H4 (cell line): ENCODE measurements at regions not wholly inside any gene's neighbourhood (a gene's known extent, or its start where the extent isn't known, plus 50 kb on each side); places are given as distances from the start of the nearest gene placed in this dataset.
A peak's percentile ranks its signal among the peaks of the same experiment; 100 is the strongest.
"Not testable (repeated sequence)": the region's sequence is repeated elsewhere in the genome, so short reads cannot be mapped to it uniquely, and the experiment has no call there.

ENCODE experiments used
- DNase-seq: peaks from one replicate; pipeline ENCODE4 v3.0.0-alpha.2; 2015; ENCODE audit warnings: low spot score

DNA sequence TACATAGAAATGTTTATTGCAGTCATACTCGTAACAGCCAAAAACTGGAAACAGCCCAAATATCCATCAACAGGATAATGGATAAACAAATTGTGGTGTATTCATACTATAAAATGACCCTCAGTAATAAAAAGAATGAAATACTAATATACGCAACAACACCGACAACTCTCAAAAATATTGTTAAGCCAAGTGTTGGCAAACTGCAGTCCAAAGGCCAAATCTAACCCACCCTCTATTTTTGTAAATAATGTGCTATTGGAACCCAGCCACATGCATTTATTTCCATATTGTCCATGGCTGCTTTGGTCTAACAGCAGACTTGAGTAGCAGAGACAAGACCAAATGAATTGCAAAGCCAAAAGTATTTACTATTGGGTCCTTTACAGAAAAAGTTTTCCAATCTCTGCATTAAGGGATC lies 151.0 kb downstream of the MREG start:
- DNase-seq: no peak

DNA sequence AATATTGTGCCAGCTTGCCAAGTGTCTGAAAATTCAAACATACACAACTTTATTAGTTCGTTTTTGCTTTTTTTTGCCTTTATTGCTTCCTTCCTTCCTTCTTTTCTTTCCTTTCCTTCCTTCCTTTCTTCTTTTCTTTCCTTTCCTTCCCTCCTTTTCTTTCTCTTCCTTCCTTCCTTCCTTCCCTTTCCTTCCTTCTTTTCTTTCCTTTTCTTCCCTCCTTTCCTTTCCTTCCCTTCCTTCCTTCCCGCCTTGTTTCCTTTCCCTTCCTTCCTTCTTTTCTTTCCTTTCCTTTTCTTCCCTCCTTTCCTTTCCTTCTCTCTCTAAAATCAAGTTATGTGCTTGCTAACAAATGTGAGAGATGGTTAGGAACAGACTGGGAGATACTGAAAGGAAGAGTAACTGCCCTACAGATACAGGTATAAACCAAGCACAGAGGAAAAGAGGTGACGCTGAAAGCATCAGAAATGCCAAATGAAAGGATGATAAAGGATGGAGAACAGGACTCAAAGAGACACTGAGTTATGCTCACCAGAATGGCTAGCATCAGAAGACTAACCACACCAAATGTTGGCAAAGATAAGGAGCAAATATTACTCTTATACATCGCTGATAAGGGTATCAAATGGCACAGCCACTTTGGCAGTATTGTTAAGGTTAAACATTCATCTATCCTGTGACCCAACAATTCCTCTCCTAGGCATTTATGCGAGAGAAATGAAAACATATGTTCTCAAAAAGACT lies 151.6 kb downstream of the MREG start:
- DNase-seq: no peak

DNA sequence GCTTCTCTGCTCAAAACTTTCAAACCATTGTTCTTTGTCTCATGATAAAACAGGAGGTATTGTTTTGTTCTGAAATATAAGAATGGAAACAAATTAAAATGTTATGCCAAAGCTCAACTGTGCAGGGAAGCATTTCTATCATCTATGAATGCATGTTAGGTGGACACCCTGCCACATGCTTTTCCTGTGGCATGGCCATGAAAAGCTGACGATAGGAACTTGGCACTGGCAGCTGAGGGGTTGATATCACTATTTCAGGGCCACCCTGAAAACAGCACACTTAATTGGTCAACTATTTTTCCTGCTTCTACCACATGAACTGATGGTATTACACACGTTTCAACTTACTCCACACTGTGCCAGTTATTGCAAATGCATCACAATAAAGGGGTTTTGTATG lies 157.3 kb downstream of the MREG start:
- DNase-seq: no peak

DNA sequence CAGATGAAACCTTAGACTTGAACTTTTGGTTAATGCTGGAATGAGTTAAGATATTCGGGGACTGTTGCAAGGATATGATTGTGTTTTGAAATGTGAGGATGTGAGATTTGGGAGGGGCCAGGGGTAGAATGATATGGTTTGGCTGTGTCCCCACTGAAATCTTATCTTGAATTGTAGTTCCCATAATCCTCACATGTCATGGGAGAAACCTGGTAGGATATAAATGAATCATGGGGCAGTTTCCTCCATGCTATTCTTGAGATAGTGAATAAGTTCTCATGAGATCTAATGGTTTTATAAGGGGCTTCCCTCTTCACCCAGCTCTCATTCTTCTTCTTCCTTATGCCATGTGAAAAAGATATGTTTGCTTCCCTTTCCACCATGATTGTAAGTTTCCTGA lies 158.0 kb downstream of the MREG start:
- not testable (repeated sequence) for DNase-seq

DNA sequence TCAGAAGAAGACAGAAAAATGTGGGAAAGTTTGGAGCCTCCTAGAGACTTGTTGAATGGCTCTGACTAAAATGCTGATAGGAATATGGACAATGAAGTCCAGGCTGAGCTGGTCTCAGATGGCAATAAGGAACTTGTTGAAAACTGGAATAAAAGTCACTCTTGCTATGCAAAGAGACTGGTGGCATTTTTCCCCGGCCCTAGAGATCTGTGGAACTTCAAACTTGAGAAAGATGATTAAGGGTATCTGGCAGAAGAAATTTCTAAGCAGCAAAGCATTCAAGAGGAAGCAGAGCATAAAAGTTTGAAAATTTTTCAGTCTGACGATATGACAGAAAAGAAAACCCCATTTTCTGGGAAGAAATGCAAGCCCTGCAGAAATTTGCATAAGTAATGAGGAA lies 159.3 kb downstream of the MREG start:
- no peak for DNase-seq

DNA sequence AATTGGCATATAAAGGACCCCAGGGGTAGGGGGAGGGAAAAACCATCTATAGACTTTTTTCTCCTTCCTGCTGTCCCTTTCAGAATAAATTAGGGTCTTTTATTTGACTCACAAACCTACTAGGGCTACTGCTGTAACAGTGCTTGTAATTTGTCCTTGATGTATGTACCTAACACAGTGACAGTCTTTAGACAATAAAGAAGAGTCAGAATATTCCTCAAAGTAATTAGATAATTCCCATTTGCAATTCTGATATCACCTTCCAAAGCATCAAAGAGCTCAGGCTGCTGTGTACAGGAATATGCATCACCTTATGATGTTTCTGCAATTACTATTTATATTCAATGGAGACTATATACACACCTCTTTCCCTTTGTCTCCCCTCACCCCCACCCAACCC lies 161.7 kb downstream of the MREG start:
- DNase-seq: no peak

DNA sequence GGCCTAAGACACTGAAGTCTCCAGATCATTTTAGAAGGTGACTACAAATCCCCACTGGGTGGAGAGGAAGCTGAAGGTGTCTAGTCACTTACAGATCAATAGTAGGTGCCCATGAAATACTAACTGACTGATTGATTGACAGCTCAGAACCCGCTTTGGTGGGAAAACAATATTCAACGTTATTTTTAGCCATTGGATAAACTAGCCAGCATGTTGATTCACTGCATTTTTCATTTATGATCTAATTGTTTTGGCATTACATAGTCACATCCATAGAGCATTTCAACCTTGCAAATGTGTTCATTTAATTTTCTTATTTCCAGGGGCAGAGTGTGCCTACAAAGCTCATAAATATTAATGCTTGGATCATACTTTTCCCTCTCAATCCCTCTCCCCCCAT lies 162.3 kb downstream of the MREG start:
- DNase-seq: no peak

DNA sequence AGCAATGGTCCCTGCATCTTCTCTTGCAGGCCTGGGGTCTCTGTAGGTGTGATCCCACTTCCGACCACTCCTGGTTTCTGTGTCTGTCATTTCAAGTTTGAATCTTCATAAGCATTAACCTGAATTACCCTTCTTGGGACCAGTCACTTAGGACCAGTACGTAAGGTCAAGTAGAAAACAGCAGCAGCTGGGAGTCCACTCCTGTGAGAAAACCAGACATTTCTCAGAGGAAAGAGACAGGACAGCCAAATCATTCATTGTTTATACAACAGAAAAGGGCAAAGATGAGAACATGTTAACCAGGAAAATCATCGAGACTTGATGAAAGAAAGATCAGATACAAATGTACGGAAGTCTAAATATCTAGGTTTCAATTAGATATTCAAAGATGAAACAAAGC lies 163.0 kb downstream of the MREG start:
- DNase-seq: no peak

DNA sequence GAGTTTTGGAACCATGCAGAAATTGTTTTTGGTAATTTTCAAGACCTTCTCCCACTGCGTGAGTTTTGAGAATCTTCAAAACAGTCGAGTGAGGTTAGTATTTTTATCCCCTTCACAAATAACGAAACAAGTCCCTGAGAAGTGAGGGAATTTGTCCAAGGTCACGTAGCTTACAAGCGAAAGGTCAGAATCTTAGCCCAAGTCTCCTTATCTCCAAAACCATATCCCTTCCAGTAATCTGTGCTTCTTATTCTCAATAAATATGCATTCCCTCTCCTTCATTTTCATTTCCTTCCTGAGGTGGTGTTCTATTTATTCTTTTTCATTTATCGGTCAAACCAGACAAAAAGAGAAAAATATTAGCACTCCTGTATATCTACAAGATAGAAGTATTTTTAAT lies 163.6 kb downstream of the MREG start:
- no peak for DNase-seq

DNA sequence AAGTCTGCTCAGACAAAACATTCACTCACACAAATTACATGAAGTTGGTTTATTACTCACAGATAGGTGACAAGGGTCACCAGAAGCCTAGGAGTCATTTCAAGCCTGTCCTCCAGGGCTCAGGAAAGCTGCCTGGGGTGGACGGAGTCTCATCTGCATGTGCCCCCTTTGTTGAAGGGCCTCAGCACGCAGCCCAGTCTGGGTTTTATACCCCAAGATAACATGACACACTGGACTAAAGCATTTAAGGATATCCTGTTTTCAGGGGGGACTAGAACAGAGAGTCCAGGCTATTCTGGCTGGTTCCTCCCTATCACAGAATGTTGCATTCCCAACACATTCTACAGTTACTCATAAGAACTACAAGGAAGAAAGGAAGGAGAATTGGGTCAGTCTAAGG lies 164.7 kb downstream of the MREG start:
- DNase-seq: no peak

DNA sequence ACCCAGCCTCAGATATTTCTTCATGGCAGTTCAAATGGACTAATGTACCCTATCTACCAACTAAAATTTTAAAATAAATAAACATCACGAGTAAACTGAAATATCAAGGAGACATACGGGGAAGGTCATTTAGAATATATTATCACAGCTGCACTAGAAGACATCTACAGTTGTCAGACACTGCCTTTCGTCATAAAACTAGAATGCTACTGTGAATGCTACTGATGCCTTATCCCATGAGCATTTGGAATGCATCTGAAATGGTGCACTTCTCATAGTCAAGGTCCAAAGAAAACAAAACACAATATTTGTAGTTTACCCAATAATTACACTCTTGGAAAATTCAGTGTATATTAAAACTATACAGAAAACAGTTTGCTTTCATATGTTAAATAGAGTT lies 165.2 kb downstream of the MREG start:
- DNase-seq: no peak

DNA sequence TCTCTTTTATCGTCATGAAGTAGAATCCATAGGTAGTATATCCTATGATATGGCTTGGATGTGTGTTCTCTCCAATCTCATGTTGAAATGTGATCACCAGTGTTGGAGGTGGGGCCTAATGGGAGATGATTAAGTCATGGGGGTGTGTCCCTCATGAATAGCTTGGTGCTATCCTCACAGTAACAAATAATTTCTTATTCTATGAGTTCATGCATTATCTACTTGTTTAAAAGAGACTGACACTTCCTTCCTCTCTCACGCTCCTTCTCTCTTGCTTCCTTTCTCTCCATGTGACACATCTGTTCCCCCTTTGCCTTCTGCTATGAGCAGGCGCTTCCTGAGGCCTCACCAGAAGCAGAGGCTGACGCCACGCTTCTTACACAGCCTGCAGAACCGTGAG lies 165.6 kb downstream of the MREG start:
- no peak for DNase-seq

DNA sequence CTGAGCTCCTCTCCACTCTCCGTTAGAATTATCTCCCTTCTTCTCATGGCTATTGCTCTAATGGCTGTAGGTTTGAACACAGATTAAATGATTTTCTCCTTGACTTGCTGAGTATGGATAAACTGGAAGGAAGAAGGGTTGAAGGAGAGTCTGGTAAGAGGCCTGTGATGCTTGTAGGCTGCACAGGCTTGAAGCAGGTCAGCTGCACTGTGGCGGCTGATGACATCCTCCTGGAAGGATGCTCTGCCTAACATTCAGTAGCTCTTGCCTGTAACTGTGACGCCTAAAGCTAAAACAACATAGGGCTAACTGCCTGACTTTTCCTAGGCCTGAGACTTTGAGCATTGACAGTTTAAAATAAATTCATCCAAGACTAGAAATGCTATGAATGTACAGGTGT lies 166.3 kb downstream of the MREG start:
- DNase-seq: no peak

DNA sequence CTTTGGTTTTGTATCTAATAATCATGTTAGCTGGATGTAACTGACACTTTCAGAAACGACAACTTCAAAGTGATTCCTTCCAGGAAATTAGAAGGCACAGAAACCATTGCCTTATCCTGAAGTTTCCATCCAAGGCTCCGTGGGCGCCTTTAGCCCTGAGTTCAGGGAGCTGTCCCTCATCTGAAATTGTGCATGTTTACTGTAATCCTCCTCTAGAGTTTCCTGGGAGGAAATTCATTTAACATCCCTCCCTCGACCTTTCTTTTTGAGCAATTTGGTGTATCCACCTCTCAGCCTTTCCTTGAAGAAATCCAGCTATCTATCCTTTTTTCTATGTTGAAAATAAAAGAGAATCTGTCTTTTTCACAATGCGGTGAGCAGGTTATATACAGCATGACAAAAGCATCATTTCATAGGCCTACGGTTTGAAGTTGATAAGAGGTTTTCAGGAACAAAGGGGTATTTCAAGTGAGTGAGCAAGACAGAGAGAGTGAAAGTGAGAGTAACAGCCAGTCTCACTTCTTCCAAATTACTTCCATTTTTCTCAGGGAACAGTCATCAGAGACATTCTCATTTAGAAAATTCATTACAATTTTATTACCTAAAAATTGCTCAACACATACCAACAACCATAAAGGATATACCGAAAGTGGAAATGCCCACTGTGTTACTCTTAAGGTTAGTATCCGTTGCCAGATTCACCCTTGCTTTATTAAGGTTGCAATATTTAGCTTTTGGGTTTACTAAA lies 167.3 kb downstream of the MREG start:
- DNase-seq: no peak

DNA sequence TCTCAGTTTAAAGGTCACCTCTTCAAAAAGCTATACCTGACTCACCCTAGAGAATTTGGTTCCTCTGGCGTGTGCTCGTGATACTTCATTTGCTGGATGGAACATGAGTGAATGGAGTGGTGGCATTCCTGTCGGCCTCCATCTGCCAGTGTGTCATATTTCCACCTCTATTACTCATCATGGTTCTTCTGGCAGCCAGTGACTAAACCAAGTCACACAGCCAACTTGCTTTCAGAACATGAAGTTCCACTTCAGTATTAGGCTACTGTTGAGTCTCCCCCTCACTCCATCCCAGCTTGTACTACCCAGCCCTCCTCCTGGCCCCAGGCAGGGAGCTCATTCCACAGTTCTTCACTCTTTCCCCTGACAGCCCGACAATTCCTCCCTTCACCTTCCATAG lies 169.8 kb downstream of the MREG start:
- DNase-seq: peak; percentile 33

DNA sequence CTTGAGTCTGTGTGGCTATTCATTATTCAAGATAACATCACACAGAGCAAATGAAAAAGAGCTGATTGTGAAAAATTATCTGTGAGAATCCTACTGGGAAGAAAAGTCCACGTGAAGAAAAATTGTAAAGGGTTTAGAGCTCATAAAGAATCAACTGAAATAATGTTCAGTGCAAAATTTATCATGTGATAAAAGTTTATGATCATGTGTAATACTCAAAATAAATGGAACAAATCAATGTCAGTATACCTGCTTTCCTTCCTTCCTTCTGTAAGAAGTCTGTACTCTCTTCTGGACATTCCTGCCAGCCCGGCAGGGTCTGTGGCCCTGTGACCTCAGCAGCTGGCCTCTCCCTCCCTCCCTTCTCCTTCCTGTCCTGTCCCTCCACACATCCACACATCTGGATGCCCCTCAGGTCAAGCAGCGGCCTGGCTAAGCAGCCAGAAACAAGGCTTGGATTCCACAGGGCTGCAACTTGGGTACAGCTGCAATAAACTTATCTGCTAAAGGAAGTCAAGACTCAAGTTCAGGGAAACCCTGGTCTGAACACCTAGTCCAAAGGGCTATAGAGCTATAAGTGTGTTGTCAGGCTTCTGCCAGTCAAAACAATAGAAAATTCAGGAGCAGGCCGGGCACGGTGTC lies 172.1 kb downstream of the MREG start:
- no peak for DNase-seq

DNA sequence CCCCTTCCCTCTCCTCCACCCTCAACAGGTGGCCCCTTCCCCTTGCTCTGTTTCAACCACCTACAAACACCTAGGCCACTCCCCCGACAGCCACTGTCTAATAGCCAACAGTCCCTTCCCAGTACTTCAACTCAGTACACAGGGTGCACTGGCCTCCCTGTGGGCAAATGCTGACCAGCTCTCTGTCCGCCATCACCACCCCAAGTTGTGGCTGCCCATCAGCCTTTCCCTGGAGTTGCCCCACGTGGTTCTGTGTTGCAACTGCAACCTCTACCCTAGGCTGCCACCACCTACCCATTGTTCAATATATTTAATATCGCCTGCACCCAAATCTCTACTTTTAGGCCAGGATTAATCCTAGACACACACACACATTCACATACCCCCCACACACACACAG lies 173.5 kb downstream of the MREG start:
- no peak for DNase-seq

DNA sequence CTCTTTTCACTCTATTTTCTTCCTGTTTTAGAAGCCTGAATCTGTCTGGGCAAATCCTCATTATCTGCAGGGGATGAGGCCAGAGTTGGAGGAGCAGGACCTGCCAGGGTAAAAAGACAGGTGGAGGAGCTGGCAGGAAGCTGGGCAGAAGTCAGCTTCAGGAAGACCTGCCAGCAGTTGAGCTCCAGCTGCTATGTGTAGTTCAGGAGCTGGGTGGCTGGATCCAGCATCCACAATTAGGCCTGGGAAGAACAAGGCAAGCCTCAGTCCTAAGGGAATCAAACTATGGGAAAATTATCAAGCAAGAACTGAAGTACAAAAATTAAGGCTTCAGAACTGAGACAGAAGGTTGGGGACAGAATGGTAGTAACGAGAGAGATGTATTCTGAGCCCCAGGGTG lies 174.0 kb downstream of the MREG start:
- no peak for DNase-seq

DNA sequence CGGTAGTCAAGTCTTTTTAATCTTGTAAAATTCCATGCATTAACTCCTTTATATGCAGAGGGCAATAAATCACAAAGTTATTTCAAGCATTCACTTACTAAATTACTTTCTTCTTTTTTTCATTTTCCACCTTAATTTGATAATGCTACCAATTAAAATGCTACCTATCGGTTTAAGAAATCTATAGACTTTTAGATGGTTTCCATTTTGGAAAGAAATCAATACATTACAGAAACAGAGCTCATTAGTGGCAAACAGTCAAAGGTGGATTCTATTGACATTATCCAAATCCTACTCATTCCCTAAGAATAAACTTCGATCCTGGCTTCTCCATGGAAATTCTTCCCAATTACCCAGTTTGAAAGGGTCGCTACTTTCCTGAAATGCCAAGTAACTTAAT lies 176.5 kb downstream of the MREG start:
- DNase-seq: no peak

DNA sequence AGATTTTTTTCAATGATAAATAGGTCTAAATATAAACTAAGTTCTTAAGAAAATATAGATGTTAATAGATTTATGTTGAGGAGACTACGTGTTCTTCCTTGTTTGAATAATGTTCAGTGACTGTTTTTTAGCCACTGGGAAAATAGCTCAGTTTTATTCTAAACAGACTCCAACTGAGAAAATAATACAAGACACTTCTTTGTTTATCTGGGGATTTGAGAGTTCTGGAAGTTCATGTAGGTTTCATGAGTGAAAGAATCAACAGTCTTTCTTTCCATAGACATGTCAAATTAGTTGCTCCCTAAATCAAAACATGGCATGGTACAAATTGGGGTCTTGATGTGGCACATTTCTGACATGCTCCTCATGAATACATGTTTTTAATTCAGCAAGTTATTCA lies 177.7 kb downstream of the MREG start:
- DNase-seq: no peak

DNA sequence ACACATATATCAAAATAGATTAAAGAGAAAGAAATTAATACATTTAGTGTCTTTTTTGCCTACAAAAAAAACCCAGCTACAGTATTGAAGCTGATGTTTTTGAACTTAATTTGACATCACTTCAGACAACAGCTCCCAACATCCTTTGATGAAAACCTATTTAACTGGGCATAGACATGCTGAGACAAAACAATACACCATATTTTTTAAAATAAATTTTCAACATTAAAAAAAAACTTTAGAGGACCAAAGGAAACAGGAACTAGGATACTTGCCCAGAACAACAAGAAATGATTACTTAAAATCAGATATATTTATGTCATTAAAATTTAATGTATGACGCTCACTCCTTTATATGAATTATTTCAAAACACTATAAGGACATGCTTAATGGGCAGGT lies 178.1 kb downstream of the MREG start:
- DNase-seq: no peak

DNA sequence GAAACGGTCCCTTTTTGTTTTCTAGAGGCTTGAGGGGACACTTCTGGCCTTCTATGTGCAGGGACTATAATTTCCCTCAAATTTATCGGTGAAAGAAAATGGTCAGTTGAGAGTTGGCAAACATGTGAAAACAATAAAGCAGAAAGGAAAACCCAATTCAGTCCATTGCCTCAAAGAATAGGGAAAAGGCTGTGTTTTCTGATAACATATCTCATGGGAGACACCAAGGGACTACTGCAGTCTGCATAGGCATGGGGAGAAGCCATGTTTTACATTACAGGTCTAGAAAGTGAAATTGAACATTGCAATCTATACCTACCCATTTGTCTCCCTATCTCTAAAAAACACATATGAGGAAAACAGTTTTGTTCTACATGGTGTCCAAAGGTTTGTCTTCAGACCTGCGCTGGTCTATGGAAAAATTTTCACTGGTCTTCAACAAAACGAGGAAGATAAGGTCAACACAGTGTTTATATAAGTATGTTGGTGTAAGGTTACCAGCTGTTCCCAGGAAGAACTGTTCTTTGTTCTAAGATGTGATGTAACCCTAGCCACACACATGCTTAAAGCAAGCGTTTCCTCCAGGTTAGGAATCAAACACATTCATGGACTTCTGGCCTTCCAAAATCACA lies 179.7 kb downstream of the MREG start:
- peak; percentile 94 for DNase-seq

DNA sequence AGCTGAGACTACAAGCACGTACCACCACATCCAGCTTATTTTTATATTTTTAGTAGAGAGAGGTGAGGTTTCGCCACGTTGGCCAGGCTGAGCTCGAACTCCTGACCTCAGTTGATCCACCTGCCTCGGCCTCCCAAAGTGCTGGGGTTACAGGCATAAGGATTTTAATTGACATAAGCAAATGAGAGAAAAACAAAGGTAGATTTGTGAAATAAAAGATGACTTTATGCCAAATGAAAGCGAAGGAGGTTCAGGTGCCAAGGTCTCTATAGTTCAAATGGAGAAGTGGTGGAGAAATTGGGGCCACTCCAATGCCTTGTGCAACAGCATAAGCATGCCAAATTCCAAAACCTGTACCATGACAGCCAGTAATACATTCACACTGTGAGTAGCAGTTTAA lies 180.6 kb downstream of the MREG start:
- DNase-seq: no peak
